COR-L47 (cell line): ENCODE measurements at regions not wholly inside any gene's neighbourhood (a gene's known extent, or its start where the extent isn't known, plus 50 kb on each side); places are given as distances from the start of the nearest gene placed in this dataset.
A peak's percentile ranks its signal among the peaks of the same experiment; 100 is the strongest.

ENCODE experiments used
- DNase-seq: peaks from one replicate; lab custom pipeline; 2025; lab: John Stamatoyannopoulos, UW

DNA sequence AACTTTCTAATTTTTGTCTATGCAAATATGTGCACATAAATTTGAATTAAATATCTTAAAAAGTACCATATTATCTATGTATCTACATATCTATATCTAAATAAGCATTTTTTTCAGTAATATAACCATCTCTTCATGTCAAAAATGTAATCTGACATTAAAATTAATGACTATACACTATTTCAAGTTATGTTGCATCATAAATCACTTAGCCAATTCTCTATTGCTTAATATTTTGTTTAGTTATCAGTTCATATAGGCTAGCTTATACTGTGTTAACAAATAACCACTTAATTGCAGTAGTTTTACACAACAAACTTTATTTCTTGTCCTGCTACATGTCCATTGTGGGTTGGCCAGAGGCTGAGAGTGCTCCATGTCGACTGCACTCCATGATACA, 360.8 kb downstream of the EPM2A start:
- DNase-seq, result no peak

DNA sequence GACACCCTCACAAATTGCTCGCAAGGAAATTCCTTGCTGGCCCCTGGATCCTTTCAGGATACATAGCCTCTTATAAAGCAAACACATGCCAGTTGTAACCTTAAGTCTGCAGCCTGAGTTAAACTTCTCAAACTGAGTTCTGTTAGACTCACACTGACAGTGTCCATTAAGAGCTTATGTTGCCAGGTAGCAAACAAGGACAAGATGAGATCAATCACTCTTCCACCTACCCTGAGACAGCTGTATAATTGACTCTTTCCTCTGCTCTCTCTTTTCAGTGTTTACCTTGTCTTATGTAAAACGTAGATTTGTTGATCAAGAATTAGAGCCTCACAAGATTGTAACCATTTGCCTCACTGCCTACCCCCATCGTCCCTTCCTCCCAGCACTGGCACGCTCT, 359.8 kb downstream of the EPM2A start:
- DNase-seq, result no peak

DNA sequence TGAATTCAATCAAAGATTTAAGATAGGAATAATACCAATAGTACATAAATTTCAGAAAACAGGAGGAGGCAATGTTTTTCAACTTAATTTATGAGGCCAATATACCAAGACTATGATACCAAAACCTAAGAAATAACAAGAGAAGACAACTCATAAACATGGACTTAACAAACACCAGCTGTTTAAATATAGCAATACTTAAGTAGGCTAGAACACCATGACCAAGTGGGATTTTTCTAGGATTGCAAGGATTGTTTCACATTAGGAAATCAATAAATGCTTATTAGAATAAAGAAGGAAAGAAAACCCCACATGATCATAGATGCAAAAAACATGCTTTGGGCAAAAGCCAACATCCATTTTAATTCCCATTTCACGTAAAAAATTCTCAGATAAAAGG, 355.1 kb downstream of the EPM2A start:
- no peak for DNase-seq

DNA sequence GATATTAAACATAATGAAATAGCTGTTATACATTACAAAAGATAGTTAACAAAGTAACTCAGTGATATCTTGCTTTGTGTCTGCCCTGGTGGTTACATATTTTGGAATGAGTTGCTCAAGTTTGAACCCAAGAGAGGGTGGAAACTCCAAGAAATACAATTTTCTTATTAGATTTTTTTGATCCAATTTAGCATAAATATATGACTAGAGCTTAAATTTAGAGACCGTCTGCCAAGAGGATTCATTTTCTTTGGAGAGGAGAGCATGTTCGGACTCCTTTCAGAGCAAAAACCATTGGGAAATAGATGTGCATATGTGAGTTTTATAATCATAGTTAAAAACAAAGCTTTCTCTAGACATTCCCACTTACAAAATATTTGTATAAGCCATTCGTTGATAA, 353.4 kb downstream of the EPM2A start:
- DNase-seq, result no peak

- no peak for DNase-seq
Observed at GRCh38 chr6:145383428-145383827, 351.9 kb downstream of the EPM2A start.

- DNase-seq, result no peak
Observed at GRCh38 chr6:145384503-145384902, 350.8 kb downstream of the EPM2A start.

GRCh38 chr6:145396499-145396898, 338.8 kb downstream of the EPM2A start:
- DNase-seq, result no peak

GRCh38 chr6:145400508-145400907, 334.8 kb downstream of the EPM2A start:
- DNase-seq, result no peak

DNA sequence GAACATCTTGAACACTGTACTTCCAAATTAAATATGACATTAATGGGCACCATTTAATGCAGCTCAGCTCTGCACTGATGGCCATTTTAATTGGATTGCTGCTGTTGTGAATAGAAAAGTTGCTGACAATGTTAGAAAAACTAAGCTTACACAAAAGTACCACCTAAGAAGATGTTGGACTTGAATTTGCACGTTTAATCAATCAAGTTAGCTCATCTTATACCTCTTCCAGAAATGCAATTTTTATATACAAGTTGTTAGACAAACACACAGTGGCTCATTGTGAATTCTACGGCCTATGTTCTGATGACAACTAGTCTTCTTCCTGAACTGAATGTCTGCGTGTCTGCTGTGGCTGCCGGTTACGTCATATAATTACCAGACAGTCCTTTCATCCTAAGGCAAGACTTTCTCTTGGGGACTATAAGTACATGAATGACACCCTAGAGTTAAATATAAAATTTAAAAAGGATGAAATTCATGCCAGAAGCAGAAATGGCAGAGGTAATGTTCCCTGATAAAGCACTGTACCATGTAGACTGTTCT, 330.2 kb downstream of the EPM2A start:
- DNase-seq, result no peak

- DNase-seq, result no peak
Observed at GRCh38 chr6:145406783-145407182, 328.5 kb downstream of the EPM2A start.

GRCh38 chr6:145415616-145416015, 319.7 kb downstream of the EPM2A start:
- no peak for DNase-seq

- DNase-seq, result peak; percentile 3
Observed at GRCh38 chr6:145420599-145420998, 314.7 kb downstream of the EPM2A start.

- DNase-seq, result no peak
Observed at GRCh38 chr6:145423936-145424335, 311.4 kb downstream of the EPM2A start.

DNA sequence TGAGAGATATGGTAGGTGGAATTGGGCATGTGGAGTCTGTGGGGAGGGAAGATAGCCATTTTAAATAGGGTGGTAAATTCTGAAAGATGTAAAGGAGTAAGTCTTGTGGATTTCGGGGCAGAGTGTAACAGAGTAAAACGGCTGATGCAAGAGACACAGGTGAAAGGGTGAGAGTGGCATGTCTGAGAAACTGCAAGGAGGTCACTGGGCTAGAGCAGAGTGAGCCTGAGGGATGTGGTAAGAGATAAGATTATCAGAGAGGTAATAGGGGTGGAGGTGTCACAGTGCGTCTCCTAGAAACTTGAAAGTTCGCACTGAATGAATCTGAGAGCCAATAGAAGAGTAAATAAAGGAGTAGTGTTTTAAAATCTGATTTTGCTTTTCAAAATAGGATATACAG, 308.1 kb downstream of the EPM2A start:
- no peak for DNase-seq

GRCh38 chr6:145428706-145429105, 306.6 kb downstream of the EPM2A start:
- no peak for DNase-seq

DNA sequence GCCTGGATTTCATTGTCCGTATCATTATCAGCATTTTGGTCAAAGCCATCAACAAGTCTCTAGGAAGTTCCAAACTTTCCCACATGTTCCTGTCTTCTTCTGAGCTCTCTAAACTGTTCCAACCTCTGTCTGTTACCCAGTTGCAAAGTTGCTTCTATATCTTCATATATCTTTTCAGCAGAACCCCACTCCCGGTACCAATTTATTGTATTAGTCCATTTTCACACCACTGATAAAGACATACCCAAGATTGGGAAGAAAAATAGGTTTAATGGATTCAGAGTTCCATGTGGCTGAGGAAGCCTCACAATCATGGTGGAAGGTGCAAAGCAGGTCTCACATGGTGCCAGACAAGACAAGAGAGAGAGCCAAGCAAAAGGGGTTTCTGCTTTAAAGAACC, 293.2 kb downstream of the EPM2A start:
- DNase-seq, result no peak

DNA sequence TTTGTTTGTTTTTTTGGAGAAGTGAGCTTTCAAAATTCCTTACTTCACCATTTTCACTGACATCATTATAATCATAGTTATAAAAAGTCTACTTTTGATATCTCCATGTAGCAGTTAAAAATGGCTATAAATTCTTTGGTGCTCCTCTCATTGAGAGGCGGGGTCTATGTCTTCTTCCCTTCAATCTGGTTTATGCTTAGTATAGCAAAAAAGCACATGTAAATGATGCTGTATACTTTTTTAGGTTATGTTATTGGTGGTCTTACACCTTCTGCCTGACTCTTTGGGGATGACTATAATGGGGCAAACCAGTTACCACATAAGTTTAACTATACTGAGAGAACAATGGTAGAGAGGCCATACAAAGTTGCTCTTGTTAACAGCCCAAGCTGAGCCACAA, 289.6 kb downstream of the EPM2A start:
- no peak for DNase-seq

GRCh38 chr6:145451029-145451428, 284.3 kb downstream of the EPM2A start:
- DNase-seq, result no peak

- no peak for DNase-seq
Observed at GRCh38 chr6:145453376-145453775, 281.9 kb downstream of the EPM2A start.

DNA sequence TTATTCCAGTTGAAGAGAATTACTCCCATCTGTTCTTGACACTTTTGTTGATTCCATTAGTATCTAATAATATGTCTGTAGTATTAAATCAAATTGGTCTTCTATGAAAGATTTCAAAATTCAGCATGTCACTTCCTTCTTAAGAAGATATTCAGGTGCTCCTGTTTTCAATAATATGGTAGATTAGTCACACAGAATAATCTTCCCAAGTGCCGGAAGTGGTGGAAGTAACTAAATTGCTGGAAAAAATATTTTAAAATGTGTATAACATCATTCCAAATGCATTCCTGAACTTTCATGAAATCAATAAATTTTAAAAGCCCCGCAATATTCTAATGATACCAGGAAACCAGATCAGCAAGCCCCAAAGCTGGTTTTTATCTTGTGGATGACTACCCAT, 281.3 kb downstream of the EPM2A start:
- DNase-seq, result no peak

DNA sequence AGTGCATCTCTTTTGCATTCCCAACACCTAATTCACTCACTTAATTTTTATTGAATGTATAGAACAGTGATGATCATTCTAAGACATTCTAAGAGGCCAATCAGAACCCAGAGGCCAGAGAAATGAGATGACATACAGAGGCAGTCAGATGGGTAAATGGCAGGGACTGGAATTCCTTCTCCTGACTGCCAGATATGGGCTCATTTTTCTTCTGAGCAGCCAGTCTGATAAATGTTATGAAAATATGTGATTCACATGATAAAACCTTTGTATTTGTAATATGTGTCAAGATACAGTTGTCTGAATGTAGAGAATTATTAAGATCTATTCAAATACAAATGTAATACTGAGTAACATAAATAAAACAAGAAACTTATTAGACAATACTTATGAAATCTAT, 277.8 kb downstream of the EPM2A start:
- no peak for DNase-seq

DNA sequence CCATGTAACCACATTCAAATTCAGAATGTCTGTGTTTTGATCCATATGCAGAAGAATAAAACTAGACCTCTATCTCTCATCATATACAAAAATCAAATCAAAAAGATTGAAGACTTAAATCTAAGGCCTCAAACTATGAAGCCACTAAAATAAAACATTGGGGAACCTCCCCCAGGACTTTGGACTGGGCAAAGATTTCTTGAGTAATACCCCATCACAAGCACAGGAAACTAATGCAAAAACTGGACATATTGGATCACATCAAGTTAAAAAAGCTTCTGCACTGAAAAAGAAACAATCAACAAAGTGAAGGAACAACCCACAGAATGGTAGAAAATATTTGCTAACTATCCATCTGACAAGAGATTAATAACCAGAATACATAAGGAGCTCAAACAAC, 266.8 kb downstream of the EPM2A start:
- no peak for DNase-seq

DNA sequence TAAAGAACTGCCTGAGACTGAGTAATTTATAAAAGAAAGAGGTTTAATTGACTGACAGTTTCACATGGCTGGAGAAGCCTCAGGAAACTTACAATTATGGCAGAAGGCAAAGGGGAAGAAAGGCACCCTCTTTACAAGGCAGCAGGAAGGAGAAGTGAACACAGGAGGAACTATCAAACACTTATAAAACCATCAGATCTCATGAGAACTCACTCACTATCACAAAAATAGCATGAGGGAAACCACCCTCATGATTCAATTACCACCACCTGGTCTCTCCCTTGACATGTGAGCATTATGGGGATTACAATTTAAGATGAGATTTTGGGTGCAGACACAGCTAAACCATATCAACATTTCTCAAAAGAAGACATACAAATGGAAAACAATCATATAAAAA, 266.3 kb downstream of the EPM2A start:
- DNase-seq, result no peak

DNA sequence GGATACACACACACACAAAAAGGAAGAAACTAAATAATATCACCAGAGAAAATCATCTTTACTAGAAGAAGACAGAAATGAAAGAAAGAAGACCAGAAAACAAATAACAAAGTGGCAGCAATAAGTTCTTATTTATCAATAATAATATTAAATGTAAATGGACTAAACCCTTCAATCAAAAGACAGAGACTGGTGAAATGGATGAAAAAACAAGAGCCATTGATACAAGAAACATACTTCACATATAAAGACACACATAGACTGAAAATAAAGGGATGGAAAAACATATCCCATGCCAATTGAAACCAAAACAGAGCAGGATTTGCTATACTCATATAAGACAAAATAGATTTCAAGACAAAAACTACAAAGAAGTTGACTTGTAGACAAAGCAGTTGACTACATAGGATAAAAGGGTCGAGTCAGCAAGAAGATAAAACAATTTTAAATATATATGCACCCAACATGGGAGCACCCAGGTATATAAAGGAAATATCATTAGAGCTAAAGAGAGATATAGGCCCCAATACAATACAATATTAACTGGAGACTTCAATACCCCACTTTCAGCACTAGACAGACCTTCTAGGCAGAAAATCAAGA, 259.4 kb downstream of the EPM2A start:
- DNase-seq, result no peak

- DNase-seq, result no peak
Observed at GRCh38 chr6:145480024-145480423, 255.3 kb downstream of the EPM2A start.
